ENCODE measurements at regions not wholly inside any gene's neighbourhood (a gene's known extent, or its start where the extent isn't known, plus 50 kb on each side); places are given as distances from the start of the nearest gene placed in this dataset.
"Not testable (repeated sequence)": the region's sequence is repeated elsewhere in the genome, so short reads cannot be mapped to it uniquely, and the experiment has no call there.

DNA sequence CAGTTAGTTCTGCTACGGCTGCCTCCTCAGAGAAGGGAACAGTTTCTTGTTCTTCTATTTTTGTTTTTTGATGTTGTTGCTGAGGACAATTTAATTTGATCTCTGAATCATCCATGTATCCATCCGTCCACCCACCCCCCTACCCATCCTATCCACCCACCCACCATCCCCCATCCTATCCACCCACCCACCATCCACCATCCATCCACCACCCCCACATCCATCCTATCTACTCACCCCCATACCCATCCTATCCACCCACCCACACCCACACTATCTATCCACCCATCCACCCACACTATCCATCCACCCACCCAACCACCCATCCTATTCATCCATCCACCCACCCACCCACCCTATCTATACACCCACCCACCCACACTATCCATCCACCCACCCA is 1207.2 kb downstream of the BRD1 start:
- TF ChIP-seq MYNN (tag by site-specific recombination; IDR thresholded peaks at IDR 0.05; ENCODE audit: borderline replicate concordance); ZNF785 (tag by site-specific recombination; IDR thresholded peaks at IDR 0.05); ZNF692 (tag by site-specific recombination; IDR thresholded peaks at IDR 0.05); CTCF (tag by site-specific recombination; IDR thresholded peaks at IDR 0.05); ZNF211 (tag by site-specific recombination; IDR thresholded peaks at IDR 0.05; ENCODE audit: low read depth): not testable (repeated sequence)
- TF ChIP-seq, protein P1, sequence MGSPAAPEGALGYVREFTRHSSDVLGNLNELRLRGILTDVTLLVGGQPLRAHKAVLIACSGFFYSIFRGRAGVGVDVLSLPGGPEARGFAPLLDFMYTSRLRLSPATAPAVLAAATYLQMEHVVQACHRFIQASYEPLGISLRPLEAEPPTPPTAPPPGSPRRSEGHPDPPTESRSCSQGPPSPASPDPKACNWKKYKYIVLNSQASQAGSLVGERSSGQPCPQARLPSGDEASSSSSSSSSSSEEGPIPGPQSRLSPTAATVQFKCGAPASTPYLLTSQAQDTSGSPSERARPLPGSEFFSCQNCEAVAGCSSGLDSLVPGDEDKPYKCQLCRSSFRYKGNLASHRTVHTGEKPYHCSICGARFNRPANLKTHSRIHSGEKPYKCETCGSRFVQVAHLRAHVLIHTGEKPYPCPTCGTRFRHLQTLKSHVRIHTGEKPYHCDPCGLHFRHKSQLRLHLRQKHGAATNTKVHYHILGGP (tag by site-specific recombination; IDR thresholded peaks at IDR 0.05) = not testable (repeated sequence)
- TF ChIP-seq, protein P2, sequence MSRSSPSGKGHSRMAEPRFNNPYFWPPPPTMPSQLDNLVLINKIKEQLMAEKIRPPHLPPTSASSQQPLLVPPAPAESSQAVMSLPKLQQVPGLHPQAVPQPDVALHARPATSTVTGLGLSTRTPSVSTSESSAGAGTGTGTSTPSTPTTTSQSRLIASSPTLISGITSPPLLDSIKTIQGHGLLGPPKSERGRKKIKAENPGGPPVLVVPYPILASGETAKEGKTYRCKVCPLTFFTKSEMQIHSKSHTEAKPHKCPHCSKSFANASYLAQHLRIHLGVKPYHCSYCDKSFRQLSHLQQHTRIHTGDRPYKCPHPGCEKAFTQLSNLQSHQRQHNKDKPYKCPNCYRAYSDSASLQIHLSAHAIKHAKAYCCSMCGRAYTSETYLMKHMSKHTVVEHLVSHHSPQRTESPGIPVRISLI (tag by site-specific recombination; IDR thresholded peaks at IDR 0.05) = not testable (repeated sequence)
